Adrenal gland (tissue), 5 donors: ENCODE measurements at regions not wholly inside any gene's neighbourhood (a gene's known extent, or its start where the extent isn't known, plus 50 kb on each side); places are given as distances from the start of the nearest gene placed in this dataset.

Source experiments
- POLR2A ChIP-seq, 2 donors: fragments of 450-650 bp; IDR thresholded peaks; one replicate each; pipeline ENCODE4 v1.6.1; 2017; ENCODE audit warnings: antibody characterized with exemption in 2 of 2, mild to moderate bottlenecking in 2 of 2, moderate library complexity in 1 of 2
- TF ChIP-seq, protein P1 (sequence below), 6 experiments: fragments of 450-650 bp in 4 of 6; fragments of 200-600 bp in 2 of 6; sonication (generic) in 1 of 6; IDR thresholded peaks; 1 replicate in 5 of 6; 2 replicates in 1 of 6; pipeline versions ENCODE4 v1.5.1 to v1.8.0; 2016 to 2021; ENCODE audit warnings: antibody characterized with exemption in 6 of 6, mild to moderate bottlenecking in 2 of 6, moderate library complexity in 1 of 6
- donor health status: DM: no; HTN: no; CAD: no.

DNA sequence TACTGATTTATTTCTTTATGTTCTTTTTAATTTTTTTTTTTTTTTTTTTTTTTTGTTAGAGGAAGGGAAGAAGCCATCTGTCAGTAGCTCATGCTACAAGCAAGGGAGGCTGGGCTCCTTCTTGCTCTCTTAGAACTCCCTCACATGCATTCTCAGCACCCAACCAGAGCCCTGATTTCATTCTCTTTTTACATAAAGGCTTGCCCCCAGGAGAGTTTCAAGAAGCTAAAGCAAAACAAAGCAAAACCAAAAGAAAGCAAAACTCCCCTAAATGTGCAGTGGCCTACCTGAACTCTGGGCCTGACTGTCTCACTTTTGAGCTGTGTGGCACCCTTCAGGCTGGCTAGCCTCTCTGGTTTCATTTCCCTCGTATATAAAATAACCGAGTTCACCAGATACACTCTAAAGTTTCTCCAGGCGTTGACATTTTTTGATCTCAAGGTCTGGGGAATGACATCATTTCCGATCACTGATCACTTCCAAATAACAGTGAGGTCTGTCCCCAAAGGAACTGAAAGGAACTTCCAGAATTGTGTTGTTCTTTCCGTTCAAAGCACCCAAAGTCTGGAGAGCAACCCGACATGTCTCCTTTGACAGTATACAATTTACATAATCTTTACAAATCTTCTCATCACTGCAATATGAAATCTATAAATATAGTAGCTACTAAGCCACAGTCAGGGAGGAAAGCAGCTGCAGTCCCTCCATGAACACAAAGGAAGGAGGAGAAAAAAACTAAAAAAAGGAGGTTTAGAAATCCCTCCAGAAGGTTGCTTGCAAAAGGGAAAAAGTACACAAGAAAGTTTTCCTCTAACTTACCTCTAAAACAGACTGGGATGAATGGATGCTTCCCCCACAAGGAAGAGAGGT lies 145.6 kb upstream of the NCK2 start:
- TF ChIP-seq, protein P1, sequence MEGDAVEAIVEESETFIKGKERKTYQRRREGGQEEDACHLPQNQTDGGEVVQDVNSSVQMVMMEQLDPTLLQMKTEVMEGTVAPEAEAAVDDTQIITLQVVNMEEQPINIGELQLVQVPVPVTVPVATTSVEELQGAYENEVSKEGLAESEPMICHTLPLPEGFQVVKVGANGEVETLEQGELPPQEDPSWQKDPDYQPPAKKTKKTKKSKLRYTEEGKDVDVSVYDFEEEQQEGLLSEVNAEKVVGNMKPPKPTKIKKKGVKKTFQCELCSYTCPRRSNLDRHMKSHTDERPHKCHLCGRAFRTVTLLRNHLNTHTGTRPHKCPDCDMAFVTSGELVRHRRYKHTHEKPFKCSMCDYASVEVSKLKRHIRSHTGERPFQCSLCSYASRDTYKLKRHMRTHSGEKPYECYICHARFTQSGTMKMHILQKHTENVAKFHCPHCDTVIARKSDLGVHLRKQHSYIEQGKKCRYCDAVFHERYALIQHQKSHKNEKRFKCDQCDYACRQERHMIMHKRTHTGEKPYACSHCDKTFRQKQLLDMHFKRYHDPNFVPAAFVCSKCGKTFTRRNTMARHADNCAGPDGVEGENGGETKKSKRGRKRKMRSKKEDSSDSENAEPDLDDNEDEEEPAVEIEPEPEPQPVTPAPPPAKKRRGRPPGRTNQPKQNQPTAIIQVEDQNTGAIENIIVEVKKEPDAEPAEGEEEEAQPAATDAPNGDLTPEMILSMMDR (IDR thresholded peaks at IDR 0.05), result no peak
- no peak for TF ChIP-seq POLR2A (IDR thresholded peaks at IDR 0.05)
